ENCODE measurements at regions not wholly inside any gene's neighbourhood (a gene's known extent, or its start where the extent isn't known, plus 50 kb on each side); places are given as distances from the start of the nearest gene placed in this dataset.

GRCh38 chr13:58843567-58843966 lies 1212.0 kb downstream of the PCDH17 start:
- DNase-seq = no peak
- H3K27ac ChIP-seq = no peak overlapping the region
- TF ChIP-seq, protein P1, sequence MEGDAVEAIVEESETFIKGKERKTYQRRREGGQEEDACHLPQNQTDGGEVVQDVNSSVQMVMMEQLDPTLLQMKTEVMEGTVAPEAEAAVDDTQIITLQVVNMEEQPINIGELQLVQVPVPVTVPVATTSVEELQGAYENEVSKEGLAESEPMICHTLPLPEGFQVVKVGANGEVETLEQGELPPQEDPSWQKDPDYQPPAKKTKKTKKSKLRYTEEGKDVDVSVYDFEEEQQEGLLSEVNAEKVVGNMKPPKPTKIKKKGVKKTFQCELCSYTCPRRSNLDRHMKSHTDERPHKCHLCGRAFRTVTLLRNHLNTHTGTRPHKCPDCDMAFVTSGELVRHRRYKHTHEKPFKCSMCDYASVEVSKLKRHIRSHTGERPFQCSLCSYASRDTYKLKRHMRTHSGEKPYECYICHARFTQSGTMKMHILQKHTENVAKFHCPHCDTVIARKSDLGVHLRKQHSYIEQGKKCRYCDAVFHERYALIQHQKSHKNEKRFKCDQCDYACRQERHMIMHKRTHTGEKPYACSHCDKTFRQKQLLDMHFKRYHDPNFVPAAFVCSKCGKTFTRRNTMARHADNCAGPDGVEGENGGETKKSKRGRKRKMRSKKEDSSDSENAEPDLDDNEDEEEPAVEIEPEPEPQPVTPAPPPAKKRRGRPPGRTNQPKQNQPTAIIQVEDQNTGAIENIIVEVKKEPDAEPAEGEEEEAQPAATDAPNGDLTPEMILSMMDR (IDR thresholded peaks at IDR 0.05; ENCODE audit: low read depth, low read length) = no peak
- H3K9me3 ChIP-seq (ENCODE audit: severe bottlenecking) = no peaks in the 10 kb centered on the region
- H3K36me3 ChIP-seq = no peaks in the 10 kb centered on the region
- no peak overlapping the region for H3K4me3 ChIP-seq (ENCODE audit: low read depth, low read length)
- H3K27me3 ChIP-seq (ENCODE audit: insufficient read depth, low read depth, severe bottlenecking) = no peaks in the 10 kb centered on the region

- H3K36me3 ChIP-seq = no peaks in the 10 kb centered on the region
- TF ChIP-seq, protein P1 (IDR thresholded peaks at IDR 0.05; ENCODE audit: low read depth, low read length) = no peak
- DNase-seq = no peak
- no peak overlapping the region for H3K4me3 ChIP-seq (ENCODE audit: low read depth, low read length)
- no peaks in the 10 kb centered on the region for H3K9me3 ChIP-seq (ENCODE audit: severe bottlenecking)
- no peak overlapping the region for H3K27ac ChIP-seq
- H3K27me3 ChIP-seq (ENCODE audit: insufficient read depth, low read depth, severe bottlenecking) = no peaks in the 10 kb centered on the region
These were observed 1218.6 kb downstream of the PCDH17 start for GRCh38 chr13:58850161-58850560.

DNA sequence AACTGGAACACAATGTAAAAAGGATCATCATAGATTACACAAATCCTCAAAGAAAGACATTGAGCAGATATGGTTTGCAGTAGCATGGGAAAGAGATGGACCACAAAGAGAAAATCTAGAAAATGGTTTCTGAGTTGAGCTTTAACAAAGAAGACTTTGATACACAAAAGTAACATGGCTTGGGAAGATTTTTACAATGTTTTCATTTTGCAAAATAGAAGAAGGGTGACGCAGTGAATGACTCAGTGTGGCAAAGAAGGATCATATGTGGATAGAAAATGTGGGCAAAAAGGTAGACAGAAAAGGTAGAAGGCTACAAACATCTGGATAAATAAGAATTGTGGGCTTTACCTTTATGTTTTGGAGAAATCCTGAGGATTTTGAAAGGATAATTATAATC lies 1220.5 kb downstream of the PCDH17 start:
- Histone ChIP-seq H3K9me3 (ENCODE audit: severe bottlenecking) (no peaks in the 10 kb centered on the region), H3K36me3 (no peaks in the 10 kb centered on the region), H3K27ac (no peak overlapping the region), H3K27me3 (ENCODE audit: insufficient read depth, low read depth, severe bottlenecking) (no peaks in the 10 kb centered on the region), H3K4me3 (ENCODE audit: low read depth, low read length) (no peak overlapping the region)
- TF ChIP-seq, protein P1 (IDR thresholded peaks at IDR 0.05; ENCODE audit: low read depth, low read length) = no peak
- DNase-seq = no peak

GRCh38 chr13:58855283-58855682 lies 1223.7 kb downstream of the PCDH17 start:
- Histone ChIP-seq H3K27ac (no peak overlapping the region), H3K9me3 (ENCODE audit: severe bottlenecking) (no peaks in the 10 kb centered on the region), H3K27me3 (ENCODE audit: insufficient read depth, low read depth, severe bottlenecking) (no peaks in the 10 kb centered on the region), H3K36me3 (no peaks in the 10 kb centered on the region), H3K4me3 (ENCODE audit: low read depth, low read length) (no peak overlapping the region)
- TF ChIP-seq, protein P1 (IDR thresholded peaks at IDR 0.05; ENCODE audit: low read depth, low read length) = no peak
- no peak for DNase-seq

DNA sequence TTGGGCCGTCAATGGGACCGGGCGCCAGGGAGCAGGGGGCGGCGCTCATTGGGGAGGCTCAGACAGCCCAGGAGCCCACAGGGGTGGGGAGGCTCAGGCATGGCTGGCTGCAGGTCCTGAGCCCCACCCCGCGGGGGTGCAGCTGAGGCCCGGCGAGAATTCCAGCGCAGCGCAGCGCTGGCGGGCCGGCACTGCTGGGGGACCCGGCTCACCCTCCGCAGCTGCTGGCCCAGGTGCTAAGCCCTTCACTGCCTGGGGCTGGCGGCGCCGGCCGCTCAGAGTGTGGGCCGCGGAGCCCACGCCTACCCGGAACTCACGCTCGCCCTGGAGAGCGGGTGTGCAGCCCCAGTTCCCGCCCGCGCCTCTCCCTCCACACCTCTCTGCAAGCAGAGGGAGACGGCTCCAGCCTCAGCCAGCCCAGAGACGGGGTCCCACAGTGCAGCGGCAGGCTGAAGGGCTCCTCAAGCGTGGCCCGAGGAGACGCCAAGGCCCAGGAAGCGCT lies 1227.4 kb downstream of the PCDH17 start:
- TF ChIP-seq, protein P1 (IDR thresholded peaks at IDR 0.05; ENCODE audit: low read depth, low read length) = no peak
- Histone ChIP-seq H3K36me3 (no peaks in the 10 kb centered on the region), H3K4me3 (ENCODE audit: low read depth, low read length) (no peak overlapping the region), H3K9me3 (ENCODE audit: severe bottlenecking) (no peaks in the 10 kb centered on the region), H3K27me3 (ENCODE audit: insufficient read depth, low read depth, severe bottlenecking) (no peaks in the 10 kb centered on the region), H3K27ac (no peak overlapping the region)
- DNase-seq = no peak

- Histone ChIP-seq H3K36me3 (no peaks in the 10 kb centered on the region), H3K27me3 (ENCODE audit: insufficient read depth, low read depth, severe bottlenecking) (no peaks in the 10 kb centered on the region), H3K4me3 (ENCODE audit: low read depth, low read length) (no peak overlapping the region), H3K27ac (no peak overlapping the region), H3K9me3 (ENCODE audit: severe bottlenecking) (no peaks in the 10 kb centered on the region)
- TF ChIP-seq, protein P1 (IDR thresholded peaks at IDR 0.05; ENCODE audit: low read depth, low read length) = no peak
- no peak for DNase-seq
These were observed 1233.7 kb downstream of the PCDH17 start for GRCh38 chr13:58865286-58865685.

All from WERI-Rb-1 (cell line).